Neural cell (in vitro differentiated cells): ENCODE measurements at regions not wholly inside any gene's neighbourhood (a gene's known extent, or its start where the extent isn't known, plus 50 kb on each side); places are given as distances from the start of the nearest gene placed in this dataset.

ENCODE experiments used
- H2AFZ ChIP-seq: fragments of 200-600, 300-800 bp; sonication (generic), shearing (Covaris generic); 2 replicates; pipeline ENCODE4 v1.6.0; 2014; ENCODE audit warnings: low read depth, mild to moderate bottlenecking, antibody characterized with exemption, low read length, moderate library complexity
- H3F3A ChIP-seq: fragments of 200-600 bp; shearing (Covaris generic); 2 replicates; pipeline ENCODE4 v1.6.1; 2016; ENCODE audit warnings: mild to moderate bottlenecking, moderate library complexity, mixed read lengths, antibody characterized with exemption, low read length; ENCODE audit not compliant: insufficient read depth, poor library complexity, severe bottlenecking
- H3K27ac ChIP-seq: fragments of 200-600, 300-800 bp; sonication (generic), shearing (Covaris generic); 2 replicates; pipeline ENCODE4 v1.5.1; 2014; ENCODE audit warnings: mild to moderate bottlenecking, low read length, moderate library complexity
- H3K27me3 ChIP-seq: fragments of 300-800, 200-600 bp; sonication (generic), shearing (Covaris generic); 2 replicates; pipeline ENCODE4 v1.6.0; 2014; ENCODE audit warnings: mild to moderate bottlenecking, low read depth, low read length, moderate library complexity; ENCODE audit not compliant: insufficient read depth
- H3K36me3 ChIP-seq: fragments of 300-800, 200-600 bp; sonication (generic), shearing (Covaris generic); 2 replicates; pipeline ENCODE4 v1.5.1; 2014; ENCODE audit warnings: mild to moderate bottlenecking, antibody characterized with exemption, low read length, moderate library complexity; ENCODE audit not compliant: insufficient read depth
- H3K4me2 ChIP-seq: fragments of 300-800, 200-600 bp; sonication (generic), shearing (Covaris generic); 2 replicates; pipeline ENCODE4 v1.6.0; 2014; ENCODE audit warnings: mild to moderate bottlenecking, low read length
- H3K4me3 ChIP-seq: fragments of 300-800, 200-600 bp; sonication (generic), shearing (Covaris generic); 2 replicates; pipeline ENCODE4 v1.5.1; 2014; ENCODE audit warnings: mild to moderate bottlenecking, low read length, moderate library complexity
- H3K79me2 ChIP-seq: fragments of 200-600 bp; shearing (Covaris generic); replicated peaks from 2 replicates; pipeline ENCODE4 v1.6.0; 2014; ENCODE audit warnings: mild to moderate bottlenecking, low read length, moderate library complexity; ENCODE audit not compliant: insufficient read depth
- H3K9ac ChIP-seq: fragments of 300-800, 200-600 bp; sonication (generic), shearing (Covaris generic); 2 replicates; pipeline ENCODE4 v1.6.1; 2016; ENCODE audit warnings: mild to moderate bottlenecking, low read length, mixed read lengths
- H3K9me2 ChIP-seq: fragments of 200-600 bp; shearing (Covaris generic); 2 replicates; pipeline ENCODE4 v1.6.1; 2016; ENCODE audit warnings: mild to moderate bottlenecking, low read length, mixed read lengths; ENCODE audit not compliant: insufficient read depth
- H3K9me3 ChIP-seq: fragments of 200-600, 300-800 bp; sonication (generic), shearing (Covaris generic); 2 replicates; pipeline ENCODE4 v1.6.1; 2016; ENCODE audit warnings: mild to moderate bottlenecking, mixed run types, low read length, moderate library complexity, mixed read lengths
- H4K20me1 ChIP-seq: fragments of 200-600 bp; shearing (Covaris generic); 2 replicates; pipeline ENCODE4 v1.6.1; 2016; ENCODE audit warnings: mild to moderate bottlenecking, mixed run types; ENCODE audit not compliant: insufficient read depth
- EP300 ChIP-seq: fragments of 450-650 bp; conservative IDR thresholded peaks from 2 replicates; pipeline ENCODE4 v1.6.1; 2014; ENCODE audit warnings: antibody characterized with exemption, mild to moderate bottlenecking, moderate library complexity; ENCODE audit not compliant: poor library complexity, severe bottlenecking
- EZH2 ChIP-seq: fragments of 200-600, 300-800 bp; shearing (Covaris generic), sonication (generic); IDR thresholded peaks from 2 replicates; pipeline ENCODE4 v1.6.1; 2014; ENCODE audit warnings: antibody characterized with exemption, low read length, borderline replicate concordance, mild to moderate bottlenecking; ENCODE audit not compliant: insufficient read depth, poor library complexity, severe bottlenecking
- MXI1 ChIP-seq: fragments of 450-650 bp; conservative IDR thresholded peaks from 2 replicates; pipeline ENCODE4 v1.6.1; 2014; ENCODE audit warnings: antibody characterized with exemption, mild to moderate bottlenecking; ENCODE audit not compliant: poor library complexity, severe bottlenecking
- POLR2AphosphoS5 ChIP-seq: IDR thresholded peaks from 2 replicates; pipeline ENCODE4 v1.6.1; 2012
- RAD21 ChIP-seq: fragments of 450-650 bp; conservative IDR thresholded peaks from 2 replicates; pipeline ENCODE4 v1.6.1; 2014; ENCODE audit warnings: antibody characterized with exemption, mild to moderate bottlenecking, moderate library complexity
- SMC3 ChIP-seq: fragments of 450-650 bp; conservative IDR thresholded peaks from 2 replicates; pipeline ENCODE4 v1.6.1; 2014; ENCODE audit warnings: antibody characterized with exemption, mild to moderate bottlenecking, moderate library complexity; ENCODE audit not compliant: poor library complexity
- TAF1 ChIP-seq: IDR thresholded peaks from 2 replicates; pipeline ENCODE4 v1.6.1; 2012; ENCODE audit warnings: low read depth
- TF ChIP-seq, protein P1 (sequence below): IDR thresholded peaks from 2 replicates; pipeline ENCODE4 v1.6.1; 2012; ENCODE audit warnings: borderline replicate concordance
- TF ChIP-seq, protein P2 (sequence below): fragments of 450-650 bp; IDR thresholded peaks from 2 replicates; pipeline ENCODE4 v1.5.1; 2014; ENCODE audit warnings: antibody characterized with exemption, mild to moderate bottlenecking, moderate library complexity; ENCODE audit not compliant: poor library complexity, severe bottlenecking

DNA sequence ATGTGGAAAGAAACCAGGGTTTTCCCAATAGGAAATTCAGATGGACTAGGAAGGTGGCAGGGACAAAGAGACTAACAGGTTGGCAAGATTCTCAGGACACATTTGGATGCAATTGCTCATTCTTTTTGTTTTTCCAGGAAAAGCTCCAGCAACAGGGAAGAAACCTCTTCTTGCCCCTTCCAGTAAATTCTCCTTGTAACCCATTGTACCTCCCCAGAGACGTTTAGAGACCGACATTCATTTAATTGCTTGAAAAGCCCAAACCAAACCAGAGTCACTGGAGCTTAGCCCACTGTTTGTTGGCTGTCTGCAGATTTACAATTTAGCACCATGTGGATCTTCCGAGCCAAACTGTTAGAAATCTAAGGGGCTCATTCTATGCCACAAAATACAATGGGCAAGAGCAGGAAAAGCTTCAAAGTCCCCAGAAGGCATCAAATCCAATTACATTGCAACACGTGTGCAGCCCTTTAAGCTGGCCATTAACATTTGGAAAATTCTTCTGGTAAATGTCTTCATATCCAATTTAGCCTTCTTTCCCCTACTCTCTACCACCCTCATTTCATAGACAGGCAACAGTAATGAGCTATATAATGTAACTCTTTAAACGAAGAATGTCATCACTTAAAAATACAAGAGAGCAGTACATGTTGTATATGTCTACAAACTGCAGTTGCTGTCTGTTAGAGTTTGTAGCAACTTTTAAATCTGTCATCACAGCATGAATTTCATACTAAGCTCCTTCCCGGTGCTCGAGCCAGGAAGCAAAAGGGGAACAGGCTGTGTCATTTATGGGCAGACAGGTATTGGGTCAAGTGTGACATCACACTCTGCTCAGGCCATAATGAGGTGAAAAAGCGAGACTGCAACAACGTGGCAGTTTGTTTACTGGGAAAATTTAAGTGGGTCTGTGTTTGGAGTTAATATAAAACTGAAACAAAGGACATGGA is 235.6 kb upstream of the HNRNPA3 start:
- no peak overlapping the region for H2AFZ ChIP-seq

DNA sequence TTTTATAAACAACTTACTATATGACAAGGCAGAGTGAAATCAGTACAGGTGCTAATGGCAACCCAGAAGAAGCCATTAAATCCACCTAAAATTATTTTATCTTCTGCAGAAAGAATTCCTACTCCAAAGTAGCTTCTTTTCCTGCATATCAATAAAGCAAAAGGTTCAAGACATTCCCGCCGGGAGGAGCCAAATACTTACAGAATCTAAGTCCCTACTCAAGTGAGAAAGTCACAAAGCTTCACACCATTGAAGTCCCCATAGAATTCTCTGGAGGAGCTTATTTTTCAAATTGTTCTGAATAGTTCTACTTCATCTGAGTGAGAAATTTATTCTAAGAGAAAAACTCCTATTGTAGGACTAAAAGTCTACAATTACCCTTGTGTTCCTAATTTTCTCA is 233.7 kb upstream of the HNRNPA3 start:
- Histone ChIP-seq H3K27me3 (no peaks in the 10 kb centered on the region), H3K9me2 (no peaks in the 10 kb centered on the region), H3K79me2 (no peaks in the 10 kb centered on the region), H3F3A (no peaks in the 10 kb centered on the region), H2AFZ (no peak overlapping the region), H3K36me3 (no peaks in the 10 kb centered on the region), H3K27ac (no peak overlapping the region), H3K9ac (no peak overlapping the region), H3K4me2 (no peak overlapping the region), H4K20me1 (no peaks in the 10 kb centered on the region), H3K4me3 (no peak overlapping the region), H3K9me3 (no peaks in the 10 kb centered on the region)
- TF ChIP-seq RAD21 = peak; percentile 19
- no peak for TF ChIP-seq EP300

More for the DNA sequence above, 235.6 kb upstream of the HNRNPA3 start:
- Histone ChIP-seq H3K79me2 (no peaks in the 10 kb centered on the region), H3K9me2 (no peaks in the 10 kb centered on the region), H3K9ac (no peak overlapping the region), H3K27me3 (no peaks in the 10 kb centered on the region), H3K4me2 (no peak overlapping the region), H3K27ac (no peak overlapping the region), H3K4me3 (no peak overlapping the region), H3K9me3 (no peaks in the 10 kb centered on the region), H4K20me1 (no peaks in the 10 kb centered on the region), H3K36me3 (no peaks in the 10 kb centered on the region), H3F3A (no peaks in the 10 kb centered on the region)
- TF ChIP-seq EP300 = no peak
- TF ChIP-seq SMC3 = no peak
- TF ChIP-seq MXI1 = no peak
- TF ChIP-seq TAF1 = no peak
- TF ChIP-seq, protein P1, sequence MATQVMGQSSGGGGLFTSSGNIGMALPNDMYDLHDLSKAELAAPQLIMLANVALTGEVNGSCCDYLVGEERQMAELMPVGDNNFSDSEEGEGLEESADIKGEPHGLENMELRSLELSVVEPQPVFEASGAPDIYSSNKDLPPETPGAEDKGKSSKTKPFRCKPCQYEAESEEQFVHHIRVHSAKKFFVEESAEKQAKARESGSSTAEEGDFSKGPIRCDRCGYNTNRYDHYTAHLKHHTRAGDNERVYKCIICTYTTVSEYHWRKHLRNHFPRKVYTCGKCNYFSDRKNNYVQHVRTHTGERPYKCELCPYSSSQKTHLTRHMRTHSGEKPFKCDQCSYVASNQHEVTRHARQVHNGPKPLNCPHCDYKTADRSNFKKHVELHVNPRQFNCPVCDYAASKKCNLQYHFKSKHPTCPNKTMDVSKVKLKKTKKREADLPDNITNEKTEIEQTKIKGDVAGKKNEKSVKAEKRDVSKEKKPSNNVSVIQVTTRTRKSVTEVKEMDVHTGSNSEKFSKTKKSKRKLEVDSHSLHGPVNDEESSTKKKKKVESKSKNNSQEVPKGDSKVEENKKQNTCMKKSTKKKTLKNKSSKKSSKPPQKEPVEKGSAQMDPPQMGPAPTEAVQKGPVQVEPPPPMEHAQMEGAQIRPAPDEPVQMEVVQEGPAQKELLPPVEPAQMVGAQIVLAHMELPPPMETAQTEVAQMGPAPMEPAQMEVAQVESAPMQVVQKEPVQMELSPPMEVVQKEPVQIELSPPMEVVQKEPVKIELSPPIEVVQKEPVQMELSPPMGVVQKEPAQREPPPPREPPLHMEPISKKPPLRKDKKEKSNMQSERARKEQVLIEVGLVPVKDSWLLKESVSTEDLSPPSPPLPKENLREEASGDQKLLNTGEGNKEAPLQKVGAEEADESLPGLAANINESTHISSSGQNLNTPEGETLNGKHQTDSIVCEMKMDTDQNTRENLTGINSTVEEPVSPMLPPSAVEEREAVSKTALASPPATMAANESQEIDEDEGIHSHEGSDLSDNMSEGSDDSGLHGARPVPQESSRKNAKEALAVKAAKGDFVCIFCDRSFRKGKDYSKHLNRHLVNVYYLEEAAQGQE = no peak
- TF ChIP-seq EZH2 = no peak
- TF ChIP-seq, protein P2, sequence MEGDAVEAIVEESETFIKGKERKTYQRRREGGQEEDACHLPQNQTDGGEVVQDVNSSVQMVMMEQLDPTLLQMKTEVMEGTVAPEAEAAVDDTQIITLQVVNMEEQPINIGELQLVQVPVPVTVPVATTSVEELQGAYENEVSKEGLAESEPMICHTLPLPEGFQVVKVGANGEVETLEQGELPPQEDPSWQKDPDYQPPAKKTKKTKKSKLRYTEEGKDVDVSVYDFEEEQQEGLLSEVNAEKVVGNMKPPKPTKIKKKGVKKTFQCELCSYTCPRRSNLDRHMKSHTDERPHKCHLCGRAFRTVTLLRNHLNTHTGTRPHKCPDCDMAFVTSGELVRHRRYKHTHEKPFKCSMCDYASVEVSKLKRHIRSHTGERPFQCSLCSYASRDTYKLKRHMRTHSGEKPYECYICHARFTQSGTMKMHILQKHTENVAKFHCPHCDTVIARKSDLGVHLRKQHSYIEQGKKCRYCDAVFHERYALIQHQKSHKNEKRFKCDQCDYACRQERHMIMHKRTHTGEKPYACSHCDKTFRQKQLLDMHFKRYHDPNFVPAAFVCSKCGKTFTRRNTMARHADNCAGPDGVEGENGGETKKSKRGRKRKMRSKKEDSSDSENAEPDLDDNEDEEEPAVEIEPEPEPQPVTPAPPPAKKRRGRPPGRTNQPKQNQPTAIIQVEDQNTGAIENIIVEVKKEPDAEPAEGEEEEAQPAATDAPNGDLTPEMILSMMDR = no peak
- no peak for TF ChIP-seq RAD21
- TF ChIP-seq POLR2AphosphoS5 = no peak
